H1 (cell line): ENCODE measurements at regions not wholly inside any gene's neighbourhood (a gene's known extent, or its start where the extent isn't known, plus 50 kb on each side); places are given as distances from the start of the nearest gene placed in this dataset.

ENCODE experiments used
- CTCF ChIA-PET: fragments of 300-600 bp; sonication (Branson Sonifier 250); formaldehyde crosslinking; loops from one replicate; lab custom pipeline; 2021; ENCODE audit not compliant: partially characterized antibody; lab: Charles Lee
- POLR2A ChIA-PET: fragments of 300-600 bp; sonication (Branson Sonifier 250); formaldehyde crosslinking; loops from one replicate; lab custom pipeline; 2021; ENCODE audit warnings: inconsistent platforms; ENCODE audit not compliant: partially characterized antibody; lab: Charles Lee
- DNase-seq, 2 experiments: peaks; one replicate each; pipeline versions ENCODE4 v3.0.0 to v3.0.0-alpha.2; 2010 to 2022; ENCODE audit warnings: low spot score in 2 of 2, low read depth in 1 of 2, mixed read lengths in 1 of 2
- FAIRE-seq: peaks from 2 replicates; lab custom pipeline; 2011; peaks lifted over from hg19 to GRCh38; lab: Jason Lieb, UNC
- H2AFZ ChIP-seq: 2 replicates; pipeline ENCODE4 v1.8.1; 2012; ENCODE audit warnings: low read length, inconsistent platforms
- H2AK5ac ChIP-seq: 2 replicates; pipeline ENCODE4 v1.6.1; 2013; ENCODE audit warnings: low read depth, low read length
- H2BK120ac ChIP-seq: replicated peaks from 2 replicates; pipeline ENCODE3; 2013; ENCODE audit warnings: low read depth, low read length, inconsistent platforms
- H2BK12ac ChIP-seq: 2 replicates; pipeline ENCODE4 v1.6.1; 2013; ENCODE audit warnings: low read depth, low read length
- H2BK15ac ChIP-seq: 2 replicates; pipeline ENCODE4 v1.6.1; 2013; ENCODE audit warnings: low read length
- H2BK20ac ChIP-seq: 2 replicates; pipeline ENCODE4 v1.6.1; 2013; ENCODE audit warnings: low read length
- H2BK5ac ChIP-seq: 2 replicates; pipeline ENCODE4 v1.6.1; 2013; ENCODE audit warnings: low read depth, low read length
- H3K14ac ChIP-seq: 2 replicates; pipeline ENCODE4 v1.6.1; 2013; ENCODE audit warnings: inconsistent platforms; ENCODE audit not compliant: insufficient read length
- H3K18ac ChIP-seq: 2 replicates; pipeline ENCODE4 v1.6.1; 2013; ENCODE audit warnings: low read length; ENCODE audit errors: extremely low read depth
- H3K23ac ChIP-seq: 2 replicates; pipeline ENCODE4 v1.6.1; 2013; ENCODE audit warnings: inconsistent platforms; ENCODE audit not compliant: insufficient read length
- H3K23me2 ChIP-seq: 2 replicates; pipeline ENCODE4 v1.6.1; 2013; ENCODE audit warnings: low read depth, low read length
- H3K27ac ChIP-seq: 2 replicates; pipeline ENCODE4 v1.6.1; 2011; ENCODE audit warnings: low read depth, low read length, inconsistent platforms
- H3K27me3 ChIP-seq, 4 experiments: replicated peaks in 1 of 4; 1 replicate in 1 of 4; 2 replicates in 3 of 4; pipeline versions ENCODE4 v1.6.1 to v1.8.1; 2011 to 2013; ENCODE audit warnings: low read length in 3 of 4, mild to moderate bottlenecking in 3 of 4, inconsistent platforms in 2 of 4, mixed read lengths in 2 of 4, moderate library complexity in 1 of 4; ENCODE audit not compliant: control insufficient read depth in 3 of 4, insufficient read depth in 3 of 4; ENCODE audit errors: extremely low read depth in 1 of 4
- H3K36me3 ChIP-seq, 4 experiments: 2 replicates each; pipeline versions ENCODE4 v1.6.1 to v1.8.1; 2011 to 2013; ENCODE audit warnings: mild to moderate bottlenecking in 4 of 4, low read length in 3 of 4, moderate library complexity in 2 of 4, control low read depth in 1 of 4, inconsistent platforms in 1 of 4; ENCODE audit not compliant: insufficient read depth in 4 of 4, control insufficient read depth in 2 of 4
- H3K4ac ChIP-seq: replicated peaks from 2 replicates; pipeline ENCODE3; 2013; ENCODE audit warnings: low read length, low read depth, mixed read lengths, inconsistent platforms; ENCODE audit not compliant: insufficient read length
- H3K4me1 ChIP-seq, 4 experiments: replicated peaks in 1 of 4; 1 replicate in 1 of 4; 2 replicates in 3 of 4; pipeline versions ENCODE4 v1.6.1 to v1.8.1; 2011 to 2013; ENCODE audit warnings: low read length in 3 of 4, inconsistent platforms in 2 of 4, mixed read lengths in 1 of 4; ENCODE audit not compliant: insufficient read depth in 4 of 4, control insufficient read depth in 3 of 4
- H3K4me2 ChIP-seq, 2 experiments: 2 replicates each; pipeline versions ENCODE4 v1.6.1 to v1.8.1; 2011 to 2013; ENCODE audit warnings: low read depth in 2 of 2, low read length in 2 of 2, control low read depth in 1 of 2, inconsistent platforms in 1 of 2, mild to moderate bottlenecking in 1 of 2; ENCODE audit not compliant: insufficient read depth in 1 of 2
- H3K4me3 ChIP-seq, 4 experiments: fragments of 200-600, 300-600 bp in 1 of 4; sonication (generic), shearing (Covaris generic), sonication (Bioruptor Twin) in 1 of 4; 2 replicates each; pipeline versions ENCODE4 v1.5.1 to v1.8.1; 2011 to 2016; ENCODE audit warnings: low read length in 4 of 4, low read depth in 3 of 4, control low read depth in 2 of 4, inconsistent platforms in 2 of 4, mild to moderate bottlenecking in 2 of 4, mixed read lengths in 1 of 4, moderate library complexity in 1 of 4; ENCODE audit not compliant: insufficient read depth in 2 of 4; ENCODE audit errors: extremely low read depth in 1 of 4
- H3K56ac ChIP-seq: replicated peaks from 2 replicates; pipeline ENCODE3; 2013; ENCODE audit warnings: low read depth, mild to moderate bottlenecking, mixed read lengths, low read length, inconsistent platforms; ENCODE audit not compliant: insufficient read length
- H3K79me1 ChIP-seq: 2 replicates; pipeline ENCODE4 v1.6.1; 2013; ENCODE audit warnings: low read depth, low read length, control low read depth
- H3K79me2 ChIP-seq, 2 experiments: 2 replicates each; pipeline versions ENCODE4 v1.6.1 to v1.8.1; 2012 to 2013; ENCODE audit warnings: low read length in 2 of 2, mild to moderate bottlenecking in 2 of 2, inconsistent platforms in 1 of 2; ENCODE audit not compliant: insufficient read depth in 2 of 2, control insufficient read depth in 1 of 2
- H3K9ac ChIP-seq, 4 experiments: replicated peaks in 1 of 4; 1 replicate in 1 of 4; 2 replicates in 3 of 4; pipeline versions ENCODE4 v1.6.1 to v1.8.1; 2011 to 2013; ENCODE audit warnings: low read depth in 3 of 4, low read length in 3 of 4, control low read depth in 2 of 4, mild to moderate bottlenecking in 2 of 4, moderate library complexity in 2 of 4, inconsistent platforms in 1 of 4; ENCODE audit errors: extremely low read depth in 1 of 4
- H3K9me3 ChIP-seq, 2 experiments: 2 replicates each; pipeline versions ENCODE4 v1.6.1 to v1.8.1; 2012 to 2013; ENCODE audit warnings: mild to moderate bottlenecking in 2 of 2, moderate library complexity in 2 of 2, control low read depth in 1 of 2, inconsistent platforms in 1 of 2, low read depth in 1 of 2, low read length in 1 of 2, mixed read lengths in 1 of 2; ENCODE audit not compliant: insufficient read depth in 2 of 2
- H4K20me1 ChIP-seq, 2 experiments: replicated peaks in 1 of 2; 2 replicates each; pipeline versions ENCODE3 to v1.8.1; 2011 to 2013; ENCODE audit warnings: inconsistent platforms in 2 of 2, low read length in 2 of 2, mild to moderate bottlenecking in 1 of 2; ENCODE audit not compliant: insufficient read depth in 2 of 2, control insufficient read depth in 1 of 2
- H4K5ac ChIP-seq: 2 replicates; pipeline ENCODE4 v1.6.1; 2013; ENCODE audit warnings: low read length, low read depth, mixed read lengths, inconsistent platforms; ENCODE audit not compliant: insufficient read length
- H4K8ac ChIP-seq: 2 replicates; pipeline ENCODE4 v1.8.0; 2013; ENCODE audit warnings: mild to moderate bottlenecking, moderate library complexity, low read length, inconsistent platforms; ENCODE audit not compliant: insufficient read depth; ENCODE audit errors: extremely low read depth
- H4K91ac ChIP-seq: replicated peaks from 2 replicates; pipeline ENCODE3; 2013; ENCODE audit warnings: low read length, mixed read lengths, inconsistent platforms; ENCODE audit not compliant: insufficient read length
- WGBS, 2 experiments: shearing (Covaris generic) in 1 of 2; methylation state at CpG; one replicate each; pipeline versions ENCODE4 v1.1.6 to v1.1.7; 2013 to 2015; ENCODE audit warnings: low lambda C conversion rate in 2 of 2, mixed read lengths in 2 of 2, inconsistent platforms in 1 of 2, low coverage in 1 of 2, missing lambda C conversion rate in 1 of 2; ENCODE audit not compliant: insufficient replicate concordance in 2 of 2, insufficient coverage in 1 of 2, insufficient read length in 1 of 2; ENCODE audit errors: extremely low coverage in 1 of 2, missing lambda C conversion rate in 1 of 2; 5-methylcytosine and 5-hydroxymethylcytosine counted together
- TF ChIP-seq, protein P1 (sequence below), 3 experiments: IDR thresholded peaks; 1 replicate in 2 of 3; 2 replicates in 1 of 3; pipeline versions ENCODE4 v1.5.1 to v1.6.1; 2011; ENCODE audit warnings: low read length in 3 of 3, mild to moderate bottlenecking in 3 of 3, inconsistent platforms in 2 of 3, low read depth in 1 of 3, moderate library complexity in 1 of 3; ENCODE audit not compliant: insufficient read depth in 1 of 3; ENCODE audit errors: control extremely low read depth in 1 of 3

DNA sequence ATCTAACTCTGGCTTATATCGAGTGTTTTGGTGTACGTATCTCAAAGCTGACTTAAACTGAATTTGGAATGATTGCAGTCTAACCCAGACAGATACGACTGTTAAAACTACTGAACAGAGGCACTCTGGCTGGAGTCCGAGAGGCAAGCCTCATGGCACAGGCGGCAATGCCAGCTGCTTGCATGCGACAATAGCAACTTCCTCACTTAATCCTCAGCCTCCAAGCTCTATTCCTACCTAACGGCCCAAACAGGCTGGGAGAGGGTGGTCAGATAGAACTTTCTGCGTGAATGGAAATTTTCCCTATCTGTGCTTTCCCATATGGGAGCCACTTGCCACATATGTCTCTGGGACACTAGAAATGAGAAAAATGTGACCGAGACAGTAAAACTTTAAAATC, 292.0 kb upstream of the KLF6 start:
- Histone ChIP-seq H2BK20ac (no peak overlapping the region), H3K9me3 (no peaks in the 10 kb centered on the region), H3K14ac (no peak overlapping the region), H3K4me3 (no peak overlapping the region), H3K4me2 (no peak overlapping the region), H3K23me2 (no peaks in the 10 kb centered on the region), H3K56ac (no peak overlapping the region), H2BK120ac (no peak overlapping the region), H3K18ac (no peak overlapping the region), H3K23ac (no peak overlapping the region), H3K79me2 (no peaks in the 10 kb centered on the region), H4K5ac (no peak overlapping the region), H3K4me1 (no peaks in the 10 kb centered on the region), H2BK15ac (no peak overlapping the region), H2AK5ac (no peak overlapping the region), H2AFZ (no peak overlapping the region), H3K27ac (no peak overlapping the region), H3K36me3 (no peaks in the 10 kb centered on the region), H3K79me1 (no peaks in the 10 kb centered on the region), H4K20me1 (no peaks in the 10 kb centered on the region), H4K8ac (no peak overlapping the region), H3K27me3 (no peaks in the 10 kb centered on the region), H3K9ac (no peak overlapping the region), H2BK5ac (no peak overlapping the region), H4K91ac (no peak overlapping the region), H2BK12ac (no peak overlapping the region), H3K4ac (no peak overlapping the region)
- ChIA-PET POLR2A (no interaction called here), CTCF (interaction anchor here (0.7 kb wide), 1 partner anchor 8 kb away, joined by 3 read pairs; no protein-coding TSS in a partner anchor)
- WGBS, 2 experiments: 86% methylated on average over 9 of the region's 9 CpGs; no CpG with 5 or more reads in 1 of the 2 experiments
- FAIRE-seq (no peak), DNase-seq (no peak)
- TF ChIP-seq, protein P1, sequence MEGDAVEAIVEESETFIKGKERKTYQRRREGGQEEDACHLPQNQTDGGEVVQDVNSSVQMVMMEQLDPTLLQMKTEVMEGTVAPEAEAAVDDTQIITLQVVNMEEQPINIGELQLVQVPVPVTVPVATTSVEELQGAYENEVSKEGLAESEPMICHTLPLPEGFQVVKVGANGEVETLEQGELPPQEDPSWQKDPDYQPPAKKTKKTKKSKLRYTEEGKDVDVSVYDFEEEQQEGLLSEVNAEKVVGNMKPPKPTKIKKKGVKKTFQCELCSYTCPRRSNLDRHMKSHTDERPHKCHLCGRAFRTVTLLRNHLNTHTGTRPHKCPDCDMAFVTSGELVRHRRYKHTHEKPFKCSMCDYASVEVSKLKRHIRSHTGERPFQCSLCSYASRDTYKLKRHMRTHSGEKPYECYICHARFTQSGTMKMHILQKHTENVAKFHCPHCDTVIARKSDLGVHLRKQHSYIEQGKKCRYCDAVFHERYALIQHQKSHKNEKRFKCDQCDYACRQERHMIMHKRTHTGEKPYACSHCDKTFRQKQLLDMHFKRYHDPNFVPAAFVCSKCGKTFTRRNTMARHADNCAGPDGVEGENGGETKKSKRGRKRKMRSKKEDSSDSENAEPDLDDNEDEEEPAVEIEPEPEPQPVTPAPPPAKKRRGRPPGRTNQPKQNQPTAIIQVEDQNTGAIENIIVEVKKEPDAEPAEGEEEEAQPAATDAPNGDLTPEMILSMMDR (IDR thresholded peaks at IDR 0.05; ENCODE audit: control extremely low read depth in 1 of 3, insufficient read depth in 1 of 3, low read depth in 1 of 3, low read length in 3 of 3): no peak
